GM12865 (cell line): ENCODE measurements at regions not wholly inside any gene's neighbourhood (a gene's known extent, or its start where the extent isn't known, plus 50 kb on each side); places are given as distances from the start of the nearest gene placed in this dataset.
"Not testable (repeated sequence)": the region's sequence is repeated elsewhere in the genome, so short reads cannot be mapped to it uniquely, and the experiment has no call there.

Source experiments
- DNase-seq: peaks from one replicate; pipeline ENCODE4 v3.0.0; 2010; ENCODE audit warnings: low read depth
- H3K4me3 ChIP-seq: 2 replicates; pipeline ENCODE4 v1.5.1; 2011; ENCODE audit warnings: mild to moderate bottlenecking, low read depth, low read length, control low read depth
- CTCF ChIP-seq: IDR thresholded peaks from 2 replicates; pipeline ENCODE4 v1.5.1; 2011; ENCODE audit warnings: low read length, control low read depth, low read depth, inconsistent platforms; ENCODE audit not compliant: insufficient read depth; ENCODE audit errors: missing control alignments

DNA sequence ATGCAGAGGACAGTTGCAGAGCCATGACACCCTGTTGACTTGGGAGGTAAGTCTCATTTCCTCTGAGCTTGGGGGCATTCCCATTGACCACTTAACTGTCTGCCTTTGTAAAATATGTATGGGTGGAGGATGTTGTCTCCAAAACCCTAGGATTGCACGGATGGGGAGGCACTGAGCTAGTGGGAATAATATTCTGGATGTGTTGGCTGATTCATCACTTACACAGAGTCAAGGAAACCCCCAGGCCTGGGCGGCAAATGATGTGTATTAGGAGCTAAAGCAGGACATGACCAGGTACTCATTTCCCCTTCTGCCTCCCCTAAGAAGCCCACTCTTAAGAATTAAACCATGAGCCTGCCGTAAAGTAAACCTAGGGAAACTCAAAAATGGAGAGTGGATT lies 319.4 kb downstream of the VRK1 start:
- no peak for TF ChIP-seq CTCF
- DNase-seq, result no peak
- no peak overlapping the region for H3K4me3 ChIP-seq

DNA sequence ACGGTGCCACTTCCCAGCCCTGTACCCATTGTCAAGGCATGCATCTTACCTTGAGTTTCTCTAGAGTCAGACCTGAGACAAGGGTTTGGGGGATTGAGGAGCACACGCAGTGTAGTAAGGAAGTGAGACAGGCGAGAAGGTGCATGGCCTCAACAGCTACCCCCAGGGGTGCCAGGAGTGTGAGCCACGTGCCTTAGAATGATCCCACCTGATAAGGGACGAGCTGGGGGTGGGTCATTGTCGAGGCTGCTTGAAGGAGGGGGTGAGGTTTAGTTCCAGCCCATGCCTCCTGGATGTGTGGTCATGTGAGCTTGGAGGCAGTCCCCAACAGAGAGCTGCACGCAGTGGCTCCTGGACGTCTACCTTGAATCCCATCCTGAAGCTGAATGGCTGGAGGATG lies 320.5 kb downstream of the VRK1 start:
- TF ChIP-seq CTCF, result no peak
- DNase-seq, result no peak
- no peak overlapping the region for H3K4me3 ChIP-seq

GRCh38 chr14:97120204-97120603 lies 323.0 kb downstream of the VRK1 start:
- no peak for TF ChIP-seq CTCF
- no peak overlapping the region for H3K4me3 ChIP-seq
- no peak for DNase-seq

GRCh38 chr14:97120611-97121031 lies 323.4 kb downstream of the VRK1 start:
- H3K4me3 ChIP-seq, result no peak overlapping the region
- peak; percentile 76 for DNase-seq
- no peak for TF ChIP-seq CTCF

GRCh38 chr14:97129639-97130038 lies 332.5 kb downstream of the VRK1 start:
- no peak for TF ChIP-seq CTCF

GRCh38 chr14:97135847-97136246 lies 338.7 kb downstream of the VRK1 start:
- not testable (repeated sequence) for H3K4me3 ChIP-seq, DNase-seq

More at GRCh38 chr14:97129639-97130038, 332.5 kb downstream of the VRK1 start:
- H3K4me3 ChIP-seq, result no peak overlapping the region
- no peak for DNase-seq

GRCh38 chr14:97137705-97138104 lies 340.5 kb downstream of the VRK1 start:
- H3K4me3 ChIP-seq, result no peak overlapping the region
- DNase-seq, result peak; percentile 74
- no peak for TF ChIP-seq CTCF
